ENCODE measurements at regions not wholly inside any gene's neighbourhood (a gene's known extent, or its start where the extent isn't known, plus 50 kb on each side); places are given as distances from the start of the nearest gene placed in this dataset.

DNA sequence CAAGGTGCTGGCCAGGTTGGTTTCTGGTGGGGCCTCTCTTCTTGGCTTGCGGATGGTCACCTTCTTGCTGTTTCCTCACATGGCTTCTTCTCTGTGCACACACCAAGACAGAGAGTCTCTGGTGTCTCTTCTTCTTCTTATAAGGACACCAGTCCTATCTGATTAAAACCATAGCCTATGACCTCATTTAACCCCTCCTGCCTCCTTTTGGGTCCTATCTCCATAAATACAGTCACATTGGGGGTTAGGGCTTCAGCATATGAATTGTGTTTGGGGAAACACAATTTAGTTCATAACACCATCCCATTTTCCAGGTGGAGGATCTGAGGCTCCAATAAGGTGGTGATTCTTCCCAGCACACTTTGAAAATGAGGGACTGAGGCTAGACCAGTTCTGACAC lies 80.4 kb downstream of the SPRY4 start (continued):
- TF ChIP-seq, protein P1, sequence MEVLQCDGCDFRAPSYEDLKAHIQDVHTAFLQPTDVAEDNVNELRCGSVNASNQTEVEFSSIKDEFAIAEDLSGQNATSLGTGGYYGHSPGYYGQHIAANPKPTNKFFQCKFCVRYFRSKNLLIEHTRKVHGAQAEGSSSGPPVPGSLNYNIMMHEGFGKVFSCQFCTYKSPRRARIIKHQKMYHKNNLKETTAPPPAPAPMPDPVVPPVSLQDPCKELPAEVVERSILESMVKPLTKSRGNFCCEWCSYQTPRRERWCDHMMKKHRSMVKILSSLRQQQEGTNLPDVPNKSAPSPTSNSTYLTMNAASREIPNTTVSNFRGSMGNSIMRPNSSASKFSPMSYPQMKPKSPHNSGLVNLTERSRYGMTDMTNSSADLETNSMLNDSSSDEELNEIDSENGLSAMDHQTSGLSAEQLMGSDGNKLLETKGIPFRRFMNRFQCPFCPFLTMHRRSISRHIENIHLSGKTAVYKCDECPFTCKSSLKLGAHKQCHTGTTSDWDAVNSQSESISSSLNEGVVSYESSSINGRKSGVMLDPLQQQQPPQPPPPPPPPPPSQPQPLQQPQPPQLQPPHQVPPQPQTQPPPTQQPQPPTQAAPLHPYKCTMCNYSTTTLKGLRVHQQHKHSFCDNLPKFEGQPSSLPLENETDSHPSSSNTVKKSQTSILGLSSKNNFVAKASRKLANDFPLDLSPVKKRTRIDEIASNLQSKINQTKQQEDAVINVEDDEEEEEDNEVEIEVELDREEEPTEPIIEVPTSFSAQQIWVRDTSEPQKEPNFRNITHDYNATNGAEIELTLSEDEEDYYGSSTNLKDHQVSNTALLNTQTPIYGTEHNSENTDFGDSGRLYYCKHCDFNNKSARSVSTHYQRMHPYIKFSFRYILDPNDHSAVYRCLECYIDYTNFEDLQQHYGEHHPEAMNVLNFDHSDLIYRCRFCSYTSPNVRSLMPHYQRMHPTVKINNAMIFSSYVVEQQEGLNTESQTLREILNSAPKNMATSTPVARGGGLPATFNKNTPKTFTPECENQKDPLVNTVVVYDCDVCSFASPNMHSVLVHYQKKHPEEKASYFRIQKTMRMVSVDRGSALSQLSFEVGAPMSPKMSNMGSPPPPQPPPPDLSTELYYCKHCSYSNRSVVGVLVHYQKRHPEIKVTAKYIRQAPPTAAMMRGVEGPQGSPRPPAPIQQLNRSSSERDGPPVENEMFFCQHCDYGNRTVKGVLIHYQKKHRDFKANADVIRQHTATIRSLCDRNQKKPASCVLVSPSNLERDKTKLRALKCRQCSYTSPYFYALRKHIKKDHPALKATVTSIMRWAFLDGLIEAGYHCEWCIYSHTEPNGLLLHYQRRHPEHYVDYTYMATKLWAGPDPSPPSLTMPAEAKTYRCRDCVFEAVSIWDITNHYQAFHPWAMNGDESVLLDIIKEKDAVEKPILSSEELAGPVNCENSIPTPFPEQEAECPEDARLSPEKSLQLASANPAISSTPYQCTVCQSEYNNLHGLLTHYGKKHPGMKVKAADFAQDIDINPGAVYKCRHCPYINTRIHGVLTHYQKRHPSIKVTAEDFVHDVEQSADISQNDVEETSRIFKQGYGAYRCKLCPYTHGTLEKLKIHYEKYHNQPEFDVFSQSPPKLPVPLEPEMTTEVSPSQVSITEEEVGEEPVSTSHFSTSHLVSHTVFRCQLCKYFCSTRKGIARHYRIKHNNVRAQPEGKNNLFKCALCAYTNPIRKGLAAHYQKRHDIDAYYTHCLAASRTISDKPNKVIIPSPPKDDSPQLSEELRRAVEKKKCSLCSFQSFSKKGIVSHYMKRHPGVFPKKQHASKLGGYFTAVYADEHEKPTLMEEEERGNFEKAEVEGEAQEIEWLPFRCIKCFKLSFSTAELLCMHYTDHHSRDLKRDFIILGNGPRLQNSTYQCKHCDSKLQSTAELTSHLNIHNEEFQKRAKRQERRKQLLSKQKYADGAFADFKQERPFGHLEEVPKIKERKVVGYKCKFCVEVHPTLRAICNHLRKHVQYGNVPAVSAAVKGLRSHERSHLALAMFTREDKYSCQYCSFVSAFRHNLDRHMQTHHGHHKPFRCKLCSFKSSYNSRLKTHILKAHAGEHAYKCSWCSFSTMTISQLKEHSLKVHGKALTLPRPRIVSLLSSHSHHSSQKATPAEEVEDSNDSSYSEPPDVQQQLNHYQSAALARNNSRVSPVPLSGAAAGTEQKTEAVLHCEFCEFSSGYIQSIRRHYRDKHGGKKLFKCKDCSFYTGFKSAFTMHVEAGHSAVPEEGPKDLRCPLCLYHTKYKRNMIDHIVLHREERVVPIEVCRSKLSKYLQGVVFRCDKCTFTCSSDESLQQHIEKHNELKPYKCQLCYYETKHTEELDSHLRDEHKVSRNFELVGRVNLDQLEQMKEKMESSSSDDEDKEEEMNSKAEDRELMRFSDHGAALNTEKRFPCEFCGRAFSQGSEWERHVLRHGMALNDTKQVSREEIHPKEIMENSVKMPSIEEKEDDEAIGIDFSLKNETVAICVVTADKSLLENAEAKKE (CRISPR knock-in tag; IDR thresholded peaks at IDR 0.05), result no peak
- TF ChIP-seq ZNF114 (CRISPR knock-in tag; IDR thresholded peaks at IDR 0.05), result no peak

DNA sequence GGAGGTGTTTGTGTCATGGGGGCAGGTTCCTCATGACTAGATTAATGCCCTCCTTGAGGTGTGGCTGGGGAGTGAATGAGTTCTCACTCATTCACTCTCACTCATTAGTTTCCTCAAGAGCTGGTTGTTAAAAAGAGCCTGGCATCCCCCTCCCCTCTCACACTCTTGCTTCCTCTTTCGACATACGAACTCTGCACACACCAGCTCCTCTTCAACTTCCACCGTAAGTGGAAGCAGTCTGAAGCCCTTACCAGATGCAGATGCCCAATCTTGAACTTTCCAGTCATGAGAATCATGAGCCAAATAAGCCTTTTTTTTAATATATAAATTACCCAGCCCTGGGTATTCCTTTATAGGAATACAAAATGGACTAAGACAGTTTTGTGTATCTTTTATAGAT lies 82.5 kb downstream of the SPRY4 start:
- peaks cover 4% of the 10 kb centered on the region for H3K4me1 ChIP-seq (ENCODE audit: insufficient read depth)
- H3K27ac Mint-ChIP-seq, result no peak overlapping the region
- no peaks in the 10 kb centered on the region for H4K20me1 ChIP-seq (replicated peaks; ENCODE audit: insufficient read depth)
- H3K4me3 ChIP-seq, result no peak overlapping the region
- no peak overlapping the region for H3K4me2 ChIP-seq
- H3K27me3 Mint-ChIP-seq (ENCODE audit: insufficient read depth, low read depth, poor library complexity), result peaks cover 2% of the 10 kb centered on the region
- ATAC-seq (no peak), DNase-seq (ENCODE audit: low spot score) (no peak)
- no peak overlapping the region for H2AFZ ChIP-seq
- H3K4me1 Mint-ChIP-seq, result peaks cover 20% of the 10 kb centered on the region
- H3K36me3 ChIP-seq (ENCODE audit: insufficient read depth), result no peaks in the 10 kb centered on the region
- H3K27ac ChIP-seq (ENCODE audit: low read depth), result no peak overlapping the region
- H3K27me3 ChIP-seq (ENCODE audit: insufficient read depth), result no peaks in the 10 kb centered on the region
- H3K36me3 Mint-ChIP-seq (ENCODE audit: low read depth), result peaks cover 8% of the 10 kb centered on the region
- peaks cover 11% of the 10 kb centered on the region for H3K9me2 ChIP-seq (ENCODE audit: insufficient read depth)
- no peaks in the 10 kb centered on the region for H3K79me2 ChIP-seq (replicated peaks; ENCODE audit: insufficient read depth)
- no peaks in the 10 kb centered on the region for H3F3A ChIP-seq (replicated peaks; ENCODE audit: low read depth)
- H3K9me3 Mint-ChIP-seq, result peaks cover 13% of the 10 kb centered on the region
- H3K4me3 Mint-ChIP-seq, result no peak overlapping the region
- TF ChIP-seq CREB1 (CRISPR knock-in tag; IDR thresholded peaks at IDR 0.05; ENCODE audit: low read depth) (no peak), EZH2phosphoT487 (IDR thresholded peaks at IDR 0.05; ENCODE audit: unreplicated experiment) (no peak), JUNB (IDR thresholded peaks at IDR 0.05; ENCODE audit: unreplicated experiment) (no peak), STAT1 (IDR thresholded peaks at IDR 0.05; ENCODE audit: unreplicated experiment) (no peak), EZH2 (IDR thresholded peaks at IDR 0.05; ENCODE audit: low read depth, unreplicated experiment) (no peak), ZNF331 (CRISPR knock-in tag; IDR thresholded peaks at IDR 0.05; ENCODE audit: low read depth) (no peak), POLR2AphosphoS5 (IDR thresholded peaks at IDR 0.05; ENCODE audit: low read depth) (no peak), NANOG (IDR thresholded peaks at IDR 0.05; ENCODE audit: borderline replicate concordance) (no peak)
- TF ChIP-seq, protein P2, sequence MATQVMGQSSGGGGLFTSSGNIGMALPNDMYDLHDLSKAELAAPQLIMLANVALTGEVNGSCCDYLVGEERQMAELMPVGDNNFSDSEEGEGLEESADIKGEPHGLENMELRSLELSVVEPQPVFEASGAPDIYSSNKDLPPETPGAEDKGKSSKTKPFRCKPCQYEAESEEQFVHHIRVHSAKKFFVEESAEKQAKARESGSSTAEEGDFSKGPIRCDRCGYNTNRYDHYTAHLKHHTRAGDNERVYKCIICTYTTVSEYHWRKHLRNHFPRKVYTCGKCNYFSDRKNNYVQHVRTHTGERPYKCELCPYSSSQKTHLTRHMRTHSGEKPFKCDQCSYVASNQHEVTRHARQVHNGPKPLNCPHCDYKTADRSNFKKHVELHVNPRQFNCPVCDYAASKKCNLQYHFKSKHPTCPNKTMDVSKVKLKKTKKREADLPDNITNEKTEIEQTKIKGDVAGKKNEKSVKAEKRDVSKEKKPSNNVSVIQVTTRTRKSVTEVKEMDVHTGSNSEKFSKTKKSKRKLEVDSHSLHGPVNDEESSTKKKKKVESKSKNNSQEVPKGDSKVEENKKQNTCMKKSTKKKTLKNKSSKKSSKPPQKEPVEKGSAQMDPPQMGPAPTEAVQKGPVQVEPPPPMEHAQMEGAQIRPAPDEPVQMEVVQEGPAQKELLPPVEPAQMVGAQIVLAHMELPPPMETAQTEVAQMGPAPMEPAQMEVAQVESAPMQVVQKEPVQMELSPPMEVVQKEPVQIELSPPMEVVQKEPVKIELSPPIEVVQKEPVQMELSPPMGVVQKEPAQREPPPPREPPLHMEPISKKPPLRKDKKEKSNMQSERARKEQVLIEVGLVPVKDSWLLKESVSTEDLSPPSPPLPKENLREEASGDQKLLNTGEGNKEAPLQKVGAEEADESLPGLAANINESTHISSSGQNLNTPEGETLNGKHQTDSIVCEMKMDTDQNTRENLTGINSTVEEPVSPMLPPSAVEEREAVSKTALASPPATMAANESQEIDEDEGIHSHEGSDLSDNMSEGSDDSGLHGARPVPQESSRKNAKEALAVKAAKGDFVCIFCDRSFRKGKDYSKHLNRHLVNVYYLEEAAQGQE (IDR thresholded peaks at IDR 0.05; ENCODE audit: unreplicated experiment), result no peak
- TF ChIP-seq, protein P3, sequence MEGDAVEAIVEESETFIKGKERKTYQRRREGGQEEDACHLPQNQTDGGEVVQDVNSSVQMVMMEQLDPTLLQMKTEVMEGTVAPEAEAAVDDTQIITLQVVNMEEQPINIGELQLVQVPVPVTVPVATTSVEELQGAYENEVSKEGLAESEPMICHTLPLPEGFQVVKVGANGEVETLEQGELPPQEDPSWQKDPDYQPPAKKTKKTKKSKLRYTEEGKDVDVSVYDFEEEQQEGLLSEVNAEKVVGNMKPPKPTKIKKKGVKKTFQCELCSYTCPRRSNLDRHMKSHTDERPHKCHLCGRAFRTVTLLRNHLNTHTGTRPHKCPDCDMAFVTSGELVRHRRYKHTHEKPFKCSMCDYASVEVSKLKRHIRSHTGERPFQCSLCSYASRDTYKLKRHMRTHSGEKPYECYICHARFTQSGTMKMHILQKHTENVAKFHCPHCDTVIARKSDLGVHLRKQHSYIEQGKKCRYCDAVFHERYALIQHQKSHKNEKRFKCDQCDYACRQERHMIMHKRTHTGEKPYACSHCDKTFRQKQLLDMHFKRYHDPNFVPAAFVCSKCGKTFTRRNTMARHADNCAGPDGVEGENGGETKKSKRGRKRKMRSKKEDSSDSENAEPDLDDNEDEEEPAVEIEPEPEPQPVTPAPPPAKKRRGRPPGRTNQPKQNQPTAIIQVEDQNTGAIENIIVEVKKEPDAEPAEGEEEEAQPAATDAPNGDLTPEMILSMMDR (conservative IDR thresholded peaks at IDR 0.05; ENCODE audit: low read depth in 2 of 2), result no peak
- TF ChIP-seq, protein P4, sequence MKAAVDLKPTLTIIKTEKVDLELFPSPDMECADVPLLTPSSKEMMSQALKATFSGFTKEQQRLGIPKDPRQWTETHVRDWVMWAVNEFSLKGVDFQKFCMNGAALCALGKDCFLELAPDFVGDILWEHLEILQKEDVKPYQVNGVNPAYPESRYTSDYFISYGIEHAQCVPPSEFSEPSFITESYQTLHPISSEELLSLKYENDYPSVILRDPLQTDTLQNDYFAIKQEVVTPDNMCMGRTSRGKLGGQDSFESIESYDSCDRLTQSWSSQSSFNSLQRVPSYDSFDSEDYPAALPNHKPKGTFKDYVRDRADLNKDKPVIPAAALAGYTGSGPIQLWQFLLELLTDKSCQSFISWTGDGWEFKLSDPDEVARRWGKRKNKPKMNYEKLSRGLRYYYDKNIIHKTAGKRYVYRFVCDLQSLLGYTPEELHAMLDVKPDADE (IDR thresholded peaks at IDR 0.05), result no peak

Data from GM23338 (cell line).